ENCODE measurements at regions not wholly inside any gene's neighbourhood (a gene's known extent, or its start where the extent isn't known, plus 50 kb on each side); places are given as distances from the start of the nearest gene placed in this dataset.

GRCh38 chr18:38984968-38985367 is 1419.4 kb upstream of the CELF4 start:
- TF ChIP-seq EZH2 (IDR thresholded peaks at IDR 0.05; ENCODE audit: borderline replicate concordance, low read depth, low read length, severe bottlenecking) = no peak
- no peak for TF ChIP-seq CTCF (IDR thresholded peaks at IDR 0.05; ENCODE audit: extremely low read depth in 1 of 2, insufficient read depth in 1 of 2, low read depth in 1 of 2, low read length in 2 of 2)
- no peak for TF ChIP-seq POLR2A (IDR thresholded peaks at IDR 0.05; ENCODE audit: low read depth, low read length)
- TF ChIP-seq JUN (IDR thresholded peaks at IDR 0.05; ENCODE audit: borderline replicate concordance, insufficient read depth, insufficient read length, low read depth) = no peak
- TF ChIP-seq POLR2AphosphoS5 (IDR thresholded peaks at IDR 0.05; ENCODE audit: insufficient read depth, low read depth, low read length) = no peak
- no peak for TF ChIP-seq MAX (IDR thresholded peaks at IDR 0.05; ENCODE audit: insufficient read depth, insufficient read length)
- no peak for TF ChIP-seq MYC (IDR thresholded peaks at IDR 0.05; ENCODE audit: low read depth, low read length)
- TF ChIP-seq GATA2 (IDR thresholded peaks at IDR 0.05; ENCODE audit: insufficient read depth, insufficient read length, low read depth, low read length) = no peak
- no peak for TF ChIP-seq FOS (IDR thresholded peaks at IDR 0.05; ENCODE audit: borderline replicate concordance, insufficient read depth, low read length)

All from endothelial cell of umbilical vein (primary cell).